GM21529 (cell line): ENCODE measurements at regions not wholly inside any gene's neighbourhood (a gene's known extent, or its start where the extent isn't known, plus 50 kb on each side); places are given as distances from the start of the nearest gene placed in this dataset.

ENCODE experiments used
- ATAC-seq: cut with Tn5 transposase; IDR thresholded peaks from one replicate; pipeline ENCODE4 v1.9.1; 2021; ENCODE audit not compliant: unreplicated experiment

DNA sequence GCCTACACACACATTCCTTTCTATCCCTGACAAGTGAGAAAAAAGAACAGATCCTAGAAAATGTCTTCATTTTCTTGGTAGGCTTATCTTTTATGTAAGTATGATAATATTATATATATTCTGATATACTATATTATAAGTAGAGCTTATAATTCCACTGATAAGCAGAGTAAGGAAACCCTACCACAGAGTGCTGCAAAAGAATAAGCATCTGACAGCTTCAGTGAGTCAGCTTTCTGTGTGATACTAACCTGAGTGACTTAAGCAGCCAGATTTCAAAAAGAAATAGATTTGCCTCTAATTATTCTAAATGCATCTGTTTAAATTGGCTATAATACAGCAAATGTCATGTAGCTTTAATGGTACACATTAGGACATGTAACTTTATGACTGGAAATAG lies 656.0 kb downstream of the MCTP2 start:
- ATAC-seq = no peak

DNA sequence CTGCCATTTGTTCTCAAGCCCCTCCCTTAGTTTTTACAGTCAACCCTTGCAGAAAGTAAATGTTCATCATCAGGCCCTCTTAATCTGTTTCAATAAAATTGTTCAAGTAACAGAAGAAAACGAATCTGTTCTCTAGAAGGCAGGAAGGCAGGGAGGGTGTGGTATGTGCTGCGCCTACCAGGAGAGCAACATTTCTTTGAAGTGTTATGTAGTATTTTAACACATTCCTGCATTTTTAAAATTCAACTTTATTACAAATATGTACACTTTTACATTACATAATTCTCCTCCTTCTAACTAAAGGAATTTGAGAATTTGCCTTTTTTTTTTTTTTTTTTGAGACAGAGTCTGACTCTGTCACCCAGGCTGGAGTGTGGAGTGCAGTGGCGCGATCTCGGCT lies 657.8 kb downstream of the MCTP2 start:
- no peak for ATAC-seq

DNA sequence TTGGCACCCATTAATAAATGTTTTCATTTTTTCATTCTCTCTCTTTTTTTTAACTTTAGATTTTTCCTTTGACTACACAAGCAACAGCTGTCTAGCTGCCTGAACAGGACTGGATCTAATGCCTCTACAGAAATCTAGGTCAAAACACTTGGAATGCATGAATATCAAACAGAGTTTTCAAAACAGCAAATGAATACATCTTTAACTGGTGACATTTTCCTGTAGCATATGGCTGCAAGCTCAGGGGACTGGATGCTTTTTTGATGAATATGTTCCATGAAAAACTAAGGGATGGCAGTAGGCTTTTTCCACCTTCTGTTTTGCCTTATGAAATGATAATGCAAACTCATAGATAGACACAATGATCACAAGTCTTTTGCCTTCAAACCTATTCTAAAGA lies 661.7 kb downstream of the MCTP2 start:
- ATAC-seq = no peak

DNA sequence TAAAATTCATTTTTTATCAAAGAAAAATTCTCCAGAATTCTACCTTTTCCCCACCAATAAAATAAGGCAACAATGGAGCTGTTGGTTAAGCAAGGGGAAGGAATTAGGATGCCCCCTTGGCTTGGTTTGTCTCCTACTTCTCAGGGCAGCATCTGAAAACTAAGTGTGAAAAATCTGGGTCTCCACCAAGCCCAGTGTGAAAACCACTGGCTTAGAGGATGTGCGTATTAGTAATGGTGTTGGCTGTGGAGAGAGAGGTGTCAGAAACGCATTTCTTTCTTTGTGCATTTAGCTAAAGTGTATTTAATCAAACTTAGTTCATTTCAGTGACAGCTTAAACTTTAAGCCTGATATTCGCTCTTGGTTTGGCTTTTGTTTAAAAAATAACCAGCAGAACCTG lies 662.7 kb downstream of the MCTP2 start:
- ATAC-seq = no peak

DNA sequence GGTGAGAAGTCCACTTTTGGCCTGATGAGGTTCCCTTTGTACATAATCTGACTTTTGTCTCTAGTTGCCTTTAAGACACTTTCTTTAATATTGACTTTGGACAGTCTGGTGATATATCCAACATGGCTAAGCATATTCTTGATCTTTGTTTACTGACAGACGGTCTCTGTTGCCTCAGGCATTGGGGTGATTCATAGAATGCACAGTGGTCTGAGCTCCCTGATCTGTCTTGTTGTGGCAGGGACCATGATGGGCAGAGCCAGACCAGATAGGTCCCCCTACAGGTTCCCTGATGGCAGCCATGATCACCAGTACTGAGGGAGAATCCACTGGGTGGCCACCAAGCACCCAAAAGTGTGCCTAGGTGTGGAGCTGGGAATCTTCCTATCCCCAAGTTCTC lies 678.1 kb downstream of the MCTP2 start:
- no peak for ATAC-seq

DNA sequence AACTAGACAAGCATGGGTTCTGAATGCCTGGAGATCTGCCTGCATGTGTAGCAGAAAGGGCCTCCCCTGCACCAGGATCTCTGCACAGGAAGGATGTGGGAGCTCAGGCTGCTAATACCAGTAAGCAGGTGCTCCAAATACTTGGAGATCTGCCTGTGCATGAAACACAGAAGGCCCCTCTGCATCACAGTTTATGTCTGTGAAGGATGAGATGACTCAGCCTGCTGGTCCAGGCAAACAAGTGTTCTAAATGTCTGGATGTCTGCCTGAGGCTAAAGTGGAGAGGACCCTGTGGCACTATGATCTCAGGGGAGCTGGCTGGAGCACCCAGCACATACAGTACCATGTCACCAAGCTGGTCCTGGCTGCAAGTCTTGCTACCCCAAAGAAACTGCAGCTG lies 678.8 kb downstream of the MCTP2 start:
- ATAC-seq = no peak

DNA sequence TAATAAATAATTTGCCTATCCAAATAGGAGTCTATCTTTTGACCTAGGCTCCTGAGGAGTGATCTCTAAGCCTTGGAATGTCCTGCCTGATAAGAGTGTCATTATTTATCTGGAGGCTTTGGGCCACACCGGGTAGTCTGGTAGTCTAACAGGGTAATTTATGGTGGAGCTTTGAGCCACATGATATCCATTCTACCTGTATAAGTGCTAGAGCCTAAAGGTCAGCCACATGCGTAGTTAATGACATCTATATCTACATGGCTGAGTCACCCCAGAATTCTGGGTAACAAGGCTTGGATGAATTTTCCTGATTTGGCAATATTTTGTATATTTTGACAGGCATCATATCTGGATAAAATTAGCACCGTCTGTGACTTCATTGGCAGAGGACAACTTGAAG lies 681.4 kb downstream of the MCTP2 start:
- ATAC-seq = no peak

DNA sequence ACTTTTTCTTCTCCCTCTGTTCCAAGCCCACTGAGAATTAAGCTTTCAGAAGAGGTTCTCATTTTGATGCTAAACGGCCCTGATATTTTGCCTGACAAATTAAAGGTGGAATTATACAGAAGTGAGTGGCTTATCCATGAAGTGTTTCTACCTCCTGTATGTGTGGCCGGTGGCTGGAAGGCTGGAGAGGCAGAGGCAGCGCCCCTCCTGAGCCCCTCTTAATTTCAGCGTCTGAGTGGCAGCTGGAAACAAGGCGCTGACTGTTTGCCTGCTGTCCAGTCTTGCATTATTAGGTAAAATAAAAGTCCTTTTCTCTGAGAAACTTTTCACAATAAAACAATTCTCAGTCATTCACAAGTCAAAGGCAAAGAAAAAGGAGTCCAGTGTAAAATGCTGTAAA lies 685.7 kb downstream of the MCTP2 start:
- no peak for ATAC-seq

DNA sequence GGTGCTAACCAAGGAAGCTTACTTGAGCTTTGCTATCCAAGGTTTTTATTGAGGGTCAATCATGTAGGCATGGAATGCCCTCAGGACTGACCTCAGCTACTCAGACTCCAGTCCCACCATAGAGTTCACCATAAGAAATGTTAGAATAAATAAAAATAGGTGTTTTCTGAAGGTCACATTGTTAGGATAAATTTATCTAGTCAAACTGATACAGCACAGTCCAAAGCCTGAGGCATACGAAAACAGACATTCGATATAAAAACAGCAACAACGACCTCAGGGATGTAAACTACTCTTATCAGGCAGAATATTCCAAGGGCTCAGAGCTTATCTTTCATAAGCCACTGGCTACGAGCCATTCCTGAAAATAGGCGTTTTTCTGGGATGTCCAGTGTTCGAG lies 690.6 kb downstream of the MCTP2 start:
- no peak for ATAC-seq

DNA sequence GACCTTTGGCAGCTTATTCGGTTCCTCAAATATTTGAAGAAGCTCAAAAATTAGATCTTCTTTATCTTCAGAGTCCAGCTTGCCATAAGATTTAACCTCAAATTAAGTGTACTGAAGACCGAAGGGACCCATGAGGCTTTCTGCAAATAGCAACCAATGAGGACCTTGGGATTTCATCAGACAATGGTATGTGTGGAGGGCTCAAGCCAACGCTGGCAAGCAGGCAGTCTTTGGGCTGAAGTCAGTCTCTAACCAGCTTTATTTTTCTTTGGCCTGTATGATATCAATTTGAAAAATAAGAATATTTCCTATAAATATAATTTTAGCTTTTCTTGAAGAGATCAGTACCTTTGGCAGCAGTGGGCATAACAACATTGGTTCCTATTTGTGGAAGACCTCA lies 692.7 kb downstream of the MCTP2 start:
- no peak for ATAC-seq

DNA sequence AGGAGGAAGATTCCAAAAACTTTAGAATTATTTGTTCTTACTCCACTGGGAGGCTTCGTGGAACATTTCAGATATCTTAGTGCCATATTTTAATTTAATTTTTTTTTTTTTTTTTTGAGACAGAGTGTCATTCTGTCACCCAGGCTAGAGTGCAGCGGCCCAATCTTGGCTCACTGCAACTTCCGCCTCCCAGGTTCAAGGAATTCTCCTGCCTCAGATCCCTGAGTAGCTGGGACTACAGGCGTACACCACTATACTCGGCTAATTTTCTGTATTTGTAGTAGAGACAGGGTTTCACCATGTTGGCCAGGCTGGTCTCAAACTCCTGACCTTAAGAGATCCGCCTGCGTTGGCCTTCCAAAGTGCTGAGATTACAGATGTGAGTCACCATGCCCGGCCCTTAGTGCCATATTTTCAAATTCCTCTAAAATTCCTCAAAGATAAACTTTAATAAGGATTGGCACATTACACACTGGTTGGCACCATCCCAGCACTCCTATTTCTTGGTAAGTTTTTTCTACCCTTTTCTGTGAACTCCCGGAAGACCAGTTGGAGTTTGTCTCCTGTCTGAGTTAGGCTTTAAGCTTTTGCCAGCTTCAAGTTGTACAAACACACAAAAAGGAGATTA lies 693.7 kb downstream of the MCTP2 start:
- no peak for ATAC-seq

DNA sequence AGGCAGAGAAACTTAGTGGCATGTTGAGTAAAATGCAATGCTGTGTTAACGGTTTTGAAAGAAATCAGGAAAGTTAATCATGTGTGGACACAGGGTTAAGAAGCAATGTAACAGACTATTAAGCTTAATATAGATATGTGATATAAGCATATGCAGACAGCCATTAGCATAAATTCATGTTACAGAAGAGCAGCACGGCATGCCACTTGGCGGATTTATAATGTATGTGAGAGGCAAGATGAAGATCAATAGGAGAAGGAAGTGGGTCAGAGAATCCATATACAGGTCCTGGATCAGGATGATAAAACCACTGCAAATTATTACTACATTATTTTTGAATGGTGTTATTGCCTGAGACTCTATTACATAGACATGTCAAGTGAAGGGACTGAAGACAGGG lies 694.3 kb downstream of the MCTP2 start:
- ATAC-seq = no peak

DNA sequence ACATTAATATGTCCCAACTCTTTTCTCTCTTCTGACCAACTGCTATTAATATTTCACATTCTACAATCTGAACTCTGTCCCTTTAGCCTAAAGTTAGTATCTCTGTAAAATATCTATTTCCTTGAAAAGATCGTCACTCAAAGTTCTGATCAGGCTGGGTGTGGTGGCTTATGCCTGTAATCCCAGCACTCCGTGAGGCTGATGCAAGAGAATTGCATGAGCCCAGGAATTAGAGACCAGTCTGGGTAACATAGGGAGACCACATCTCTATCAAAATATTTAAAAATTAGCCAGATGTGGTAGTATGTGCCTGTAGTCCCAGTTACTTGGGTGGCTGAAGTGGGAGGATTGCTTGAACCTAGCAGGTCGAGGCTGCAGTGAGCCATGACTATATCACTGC lies 695.6 kb downstream of the MCTP2 start:
- ATAC-seq = no peak

DNA sequence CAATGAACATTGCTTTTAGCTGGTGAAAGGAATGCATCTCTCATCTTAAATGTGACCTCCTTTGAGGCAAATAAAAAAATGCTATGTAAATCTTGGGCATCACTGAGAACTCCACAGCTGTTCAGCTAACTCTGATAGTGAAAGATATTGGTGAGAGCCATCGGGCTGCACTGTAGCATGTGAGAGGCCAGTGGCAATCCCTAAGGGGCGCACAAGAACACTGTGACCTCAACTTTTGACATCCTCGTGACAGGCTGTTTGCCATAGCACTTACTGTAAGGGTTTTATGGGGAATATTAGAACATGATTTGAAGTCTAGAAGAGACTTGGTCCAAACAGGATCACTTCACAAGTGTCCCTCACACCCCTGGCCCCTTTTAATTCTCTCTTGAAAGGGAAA lies 697.9 kb downstream of the MCTP2 start:
- no peak for ATAC-seq

DNA sequence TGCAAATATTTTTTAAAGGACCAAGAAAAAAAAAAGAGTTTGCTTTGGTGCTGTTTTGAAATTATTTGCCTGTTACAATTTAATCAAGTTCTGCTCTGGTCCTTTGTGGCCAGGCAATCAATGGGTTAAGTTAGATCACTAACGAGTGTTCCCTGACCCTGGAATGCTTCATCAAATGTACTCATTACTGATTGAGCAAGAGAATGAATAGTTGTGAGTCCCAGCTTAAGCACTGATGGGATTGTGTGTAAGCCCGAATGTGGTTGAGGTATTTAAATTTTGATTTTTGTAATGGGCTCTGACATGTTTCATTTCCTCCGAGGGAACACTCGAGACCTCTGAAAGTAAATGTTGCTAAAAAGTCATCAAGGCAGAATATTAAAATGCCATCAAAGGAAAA lies 699.1 kb downstream of the MCTP2 start:
- no peak for ATAC-seq

DNA sequence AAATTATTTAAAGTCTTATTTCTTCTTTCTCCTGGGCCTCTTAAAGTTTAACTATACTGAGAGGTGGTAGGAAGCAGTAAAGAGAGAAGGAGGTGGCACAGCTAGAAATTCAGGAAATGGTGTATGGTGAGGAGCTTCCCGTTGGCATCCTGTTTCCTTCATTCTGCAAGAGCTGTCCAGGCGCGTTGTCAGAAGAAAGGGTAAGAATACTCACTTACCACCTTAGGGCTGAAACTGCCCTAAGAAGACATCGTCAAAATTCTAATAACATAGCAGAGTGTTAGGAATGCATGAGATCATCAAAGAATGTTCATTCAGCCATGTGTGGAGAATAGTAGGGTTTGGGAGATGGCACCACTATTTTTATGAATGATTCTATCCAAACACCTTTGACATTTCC lies 699.6 kb downstream of the MCTP2 start:
- no peak for ATAC-seq

DNA sequence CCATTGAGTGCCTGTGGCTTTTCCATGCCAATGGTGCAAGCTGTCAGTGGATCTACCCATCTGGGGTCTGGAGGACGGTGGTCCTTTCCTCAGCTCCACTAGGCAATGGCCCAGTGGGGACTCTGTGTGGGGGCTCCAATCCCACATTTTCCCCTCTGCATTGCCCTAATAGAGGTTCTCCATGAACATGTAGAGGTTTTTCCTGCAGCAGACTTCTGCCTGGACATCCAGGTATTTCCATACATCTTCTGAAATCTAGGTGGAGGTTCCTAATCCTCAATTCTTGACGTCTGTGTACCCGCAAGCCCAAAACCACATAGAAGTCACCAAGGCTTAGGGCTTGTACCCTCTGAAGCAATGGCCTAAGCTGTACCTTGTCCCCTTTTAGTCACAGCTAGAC lies 703.1 kb downstream of the MCTP2 start:
- no peak for ATAC-seq

DNA sequence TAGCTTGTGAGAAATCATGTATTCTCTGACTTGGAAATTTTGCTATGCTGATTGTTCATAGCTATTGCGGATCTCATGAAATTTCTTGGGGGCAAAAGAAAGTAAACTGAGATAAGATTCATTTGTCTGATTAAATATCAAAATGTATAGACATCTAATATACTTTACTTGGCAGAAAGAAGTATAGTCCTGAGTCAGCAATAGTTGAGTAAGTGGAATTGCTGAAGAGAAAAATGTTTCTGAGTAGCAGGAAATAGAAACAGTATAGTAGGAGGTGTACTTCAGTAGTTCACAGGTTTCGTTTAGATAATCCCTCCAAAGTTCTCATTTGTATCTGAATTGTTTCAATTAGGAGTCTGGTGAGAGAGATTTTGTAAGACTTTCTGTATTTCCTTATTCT lies 705.9 kb downstream of the MCTP2 start:
- no peak for ATAC-seq

DNA sequence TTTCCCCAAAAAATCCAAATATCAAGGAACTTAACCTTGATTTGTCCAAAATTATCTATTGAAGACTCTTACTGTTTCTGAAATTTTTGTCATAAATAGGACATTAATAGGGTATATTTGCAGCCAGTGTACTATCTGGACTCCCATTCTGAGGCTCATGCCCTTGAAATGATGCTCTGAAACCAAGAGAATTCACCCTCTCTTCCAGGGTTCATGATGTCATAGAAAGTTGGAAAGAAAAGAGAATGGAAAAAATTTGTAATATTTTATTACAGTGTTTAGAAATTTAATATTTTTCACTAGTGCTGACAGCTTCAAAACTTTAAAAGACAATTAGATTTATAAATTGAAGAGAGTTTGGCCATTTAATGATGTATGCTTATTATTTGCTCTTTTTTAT lies 712.5 kb downstream of the MCTP2 start:
- ATAC-seq = no peak

DNA sequence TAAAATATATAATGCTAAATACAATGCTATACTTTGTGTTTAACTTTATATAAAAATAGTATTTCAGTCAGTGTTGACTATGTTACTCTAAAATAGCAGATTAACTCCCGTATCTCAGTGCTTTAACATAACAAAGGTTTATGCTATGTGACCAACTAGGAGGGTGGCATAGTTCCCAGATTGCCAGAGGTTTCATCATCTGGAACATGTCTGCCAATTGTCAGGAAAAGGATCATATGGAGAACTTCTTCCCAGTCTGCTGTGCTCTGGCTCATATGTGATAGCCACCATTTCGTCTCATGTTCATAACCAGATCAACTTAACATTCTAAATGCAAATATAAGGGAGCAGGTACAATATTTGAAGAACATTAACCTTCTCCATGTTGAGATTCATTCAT lies 720.2 kb downstream of the MCTP2 start:
- ATAC-seq = no peak

DNA sequence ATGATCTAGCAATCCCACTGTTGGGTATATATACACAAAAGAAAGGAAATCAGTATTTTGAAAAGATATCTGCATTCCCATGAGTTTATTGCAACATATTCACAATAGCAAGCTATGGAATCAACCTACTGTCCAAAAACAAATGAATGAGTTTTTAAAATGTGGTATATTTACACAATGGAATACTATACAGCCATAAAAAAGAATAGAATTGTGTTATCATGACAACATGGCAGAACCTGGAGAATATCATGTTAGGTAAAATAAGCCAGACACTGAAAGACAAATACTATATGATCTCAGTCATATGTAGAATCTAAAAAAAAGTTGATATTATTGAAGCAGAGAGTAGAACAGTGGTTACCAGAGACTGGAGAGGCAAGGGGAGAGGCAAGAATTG lies 732.6 kb downstream of the MCTP2 start:
- ATAC-seq = no peak

DNA sequence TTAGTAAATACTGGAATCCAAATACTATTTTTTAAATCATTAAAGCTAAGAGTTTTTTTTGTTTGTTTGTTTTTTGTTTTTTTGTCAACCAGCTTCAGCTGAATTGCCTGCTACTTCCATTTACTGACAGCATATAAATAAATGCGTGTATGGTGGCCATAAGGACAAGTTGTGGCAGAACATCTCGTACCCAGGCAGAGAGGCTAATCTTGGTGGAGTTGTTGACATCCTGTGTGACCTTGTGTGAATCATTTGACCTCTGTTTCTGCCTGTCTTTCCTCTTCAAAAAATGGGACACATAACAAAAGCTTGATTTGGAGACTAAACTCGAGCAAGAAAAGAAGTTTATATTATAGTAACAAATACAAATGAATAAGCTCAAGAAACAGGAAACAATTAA lies 734.2 kb downstream of the MCTP2 start:
- no peak for ATAC-seq

DNA sequence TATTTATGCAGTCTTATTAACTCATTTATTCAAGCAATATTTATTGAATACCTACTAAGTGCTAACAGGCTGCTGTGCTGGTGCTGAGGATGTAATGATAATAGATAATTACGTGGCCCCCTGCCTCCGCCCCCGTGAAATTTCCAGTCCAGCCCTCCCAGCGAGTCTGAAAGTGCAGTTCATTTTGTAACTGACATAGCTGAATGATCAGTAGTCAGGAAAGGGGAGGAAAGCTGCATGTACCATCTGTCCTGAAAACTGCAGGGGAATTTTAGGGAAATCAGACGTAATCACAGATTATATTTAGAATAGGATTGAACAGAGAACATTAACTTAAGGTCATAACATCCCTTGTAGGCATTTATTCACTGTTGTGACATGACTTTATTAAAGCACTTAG lies 736.8 kb downstream of the MCTP2 start:
- no peak for ATAC-seq

DNA sequence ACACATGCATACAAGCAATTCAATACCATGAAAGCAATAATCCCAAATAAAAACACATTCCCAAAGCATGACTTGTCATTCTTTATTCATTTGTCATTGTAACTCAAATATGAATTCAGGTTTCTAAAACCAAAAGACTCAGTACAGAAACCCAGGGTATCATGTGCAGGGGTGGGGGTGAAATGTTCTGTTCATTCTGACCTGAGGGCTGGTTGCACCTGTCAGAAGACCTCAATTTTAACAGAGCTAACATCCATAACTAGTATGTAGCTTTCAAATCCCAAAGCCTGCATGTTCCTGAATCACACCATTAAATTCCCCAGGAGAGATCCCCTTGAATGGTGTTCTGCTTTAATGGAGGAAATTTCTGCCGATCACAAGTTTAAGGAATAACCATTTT lies 738.7 kb downstream of the MCTP2 start:
- no peak for ATAC-seq
